Adrenal gland (tissue), 9 donors: ENCODE measurements at regions not wholly inside any gene's neighbourhood (a gene's known extent, or its start where the extent isn't known, plus 50 kb on each side); places are given as distances from the start of the nearest gene placed in this dataset.

Experiments used
- DNase-seq, 7 donors: peaks; one replicate each; pipeline ENCODE4 v3.0.0-alpha.2; 2019 to 2020
- H3K27ac ChIP-seq, 5 donors: fragments of 200-600 bp; sonication (generic) in 4 of 5; 1 replicate in 3 of 5; 2 replicates in 2 of 5; pipeline versions ENCODE4 v1.5.1 to v1.8.0; 2016 to 2020; ENCODE audit warnings: mild to moderate bottlenecking in 1 of 5
- H3K27me3 ChIP-seq: fragments of 200-600 bp; 2 replicates; pipeline ENCODE4 v1.8.0; 2021
- H3K36me3 ChIP-seq, 2 donors: fragments of 200-600 bp; replicated peaks in 1 of 2; 1 replicate in 1 of 2; 2 replicates in 1 of 2; pipeline versions ENCODE4 v1.5.1 to v1.8.0; 2018 to 2022
- H3K4me1 ChIP-seq, 2 donors: fragments of 200-600 bp; replicated peaks in 1 of 2; 1 replicate in 1 of 2; 2 replicates in 1 of 2; pipeline versions ENCODE4 v1.5.1 to v1.8.0; 2018 to 2021
- H3K4me3 ChIP-seq, 4 donors: fragments of 200-600 bp; sonication (generic) in 3 of 4; one replicate each; pipeline ENCODE4 v1.5.1; 2016 to 2018
- H3K9me3 ChIP-seq, 3 donors: fragments of 200-600 bp; sonication (generic) in 1 of 3; replicated peaks in 1 of 3; 1 replicate in 2 of 3; 2 replicates in 1 of 3; pipeline versions ENCODE4 v1.5.1 to v1.8.0; 2016 to 2021
- POLR2A ChIP-seq, 2 donors: fragments of 450-650 bp; IDR thresholded peaks; one replicate each; pipeline ENCODE4 v1.6.1; 2017; ENCODE audit warnings: antibody characterized with exemption in 2 of 2, mild to moderate bottlenecking in 2 of 2, moderate library complexity in 1 of 2
- WGBS, 4 donors: extraction: QIAGEN DNeasy Blood & Tissue Kit in 2 of 4; methylation state at CpG; one replicate each; pipeline versions ENCODE4 v1.1.5 to v1.1.7; 2013 to 2017; 5-methylcytosine and 5-hydroxymethylcytosine counted together
- intact Hi-C, 2 donors: fragments of 100-400 bp; cut with DNase I; formaldehyde crosslinking; loops; one replicate each; pipeline versions ENCODE4 v1.14.1 to v1.15.0; 2022 to 2023
- TF ChIP-seq, protein P1 (sequence below), 6 experiments: fragments of 450-650 bp in 4 of 6; fragments of 200-600 bp in 2 of 6; sonication (generic) in 1 of 6; IDR thresholded peaks; 1 replicate in 5 of 6; 2 replicates in 1 of 6; pipeline versions ENCODE4 v1.5.1 to v1.8.0; 2016 to 2021; ENCODE audit warnings: antibody characterized with exemption in 6 of 6, mild to moderate bottlenecking in 2 of 6, moderate library complexity in 1 of 6
- donor health status: healthy with polysubstance abuse.
- donor health status: Bipolar disorder and iron deficiency.
- donor health status: DM: yes; HTN: yes; CAD: no.
- donor health status: DM: no; HTN: no; CAD: no.
- donor health status: DM: no; HTN: no; CAD: no.

DNA sequence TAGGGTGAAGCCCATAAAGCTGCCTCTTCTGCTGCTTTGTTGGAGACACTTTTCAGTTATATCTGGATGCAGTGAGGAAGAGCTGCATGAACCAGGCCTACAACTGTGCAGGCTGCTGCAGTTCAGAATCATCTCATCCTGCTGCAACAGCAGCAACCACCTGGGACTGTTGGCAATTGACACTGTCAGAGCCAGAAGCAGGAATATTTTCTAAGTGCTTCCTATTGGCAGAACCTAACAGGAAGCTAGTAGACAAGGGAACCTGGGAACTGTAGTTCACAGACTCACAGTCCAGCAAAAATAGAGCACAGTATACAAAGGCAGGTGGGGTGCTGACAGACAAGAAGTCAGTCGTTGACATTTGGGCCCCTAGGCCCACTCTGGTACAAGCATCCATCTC, 452.9 kb upstream of the SPRED2 start:
- TF ChIP-seq POLR2A (IDR thresholded peaks at IDR 0.05), result no peak
- TF ChIP-seq, protein P1, sequence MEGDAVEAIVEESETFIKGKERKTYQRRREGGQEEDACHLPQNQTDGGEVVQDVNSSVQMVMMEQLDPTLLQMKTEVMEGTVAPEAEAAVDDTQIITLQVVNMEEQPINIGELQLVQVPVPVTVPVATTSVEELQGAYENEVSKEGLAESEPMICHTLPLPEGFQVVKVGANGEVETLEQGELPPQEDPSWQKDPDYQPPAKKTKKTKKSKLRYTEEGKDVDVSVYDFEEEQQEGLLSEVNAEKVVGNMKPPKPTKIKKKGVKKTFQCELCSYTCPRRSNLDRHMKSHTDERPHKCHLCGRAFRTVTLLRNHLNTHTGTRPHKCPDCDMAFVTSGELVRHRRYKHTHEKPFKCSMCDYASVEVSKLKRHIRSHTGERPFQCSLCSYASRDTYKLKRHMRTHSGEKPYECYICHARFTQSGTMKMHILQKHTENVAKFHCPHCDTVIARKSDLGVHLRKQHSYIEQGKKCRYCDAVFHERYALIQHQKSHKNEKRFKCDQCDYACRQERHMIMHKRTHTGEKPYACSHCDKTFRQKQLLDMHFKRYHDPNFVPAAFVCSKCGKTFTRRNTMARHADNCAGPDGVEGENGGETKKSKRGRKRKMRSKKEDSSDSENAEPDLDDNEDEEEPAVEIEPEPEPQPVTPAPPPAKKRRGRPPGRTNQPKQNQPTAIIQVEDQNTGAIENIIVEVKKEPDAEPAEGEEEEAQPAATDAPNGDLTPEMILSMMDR (IDR thresholded peaks at IDR 0.05), result no peak
- no peak for DNase-seq
- H3K27ac ChIP-seq, result no peak overlapping the region
- no peaks in the 10 kb centered on the region for H3K36me3 ChIP-seq
- 60 to 77% (median 71%) methylated on average over 1 of the region's 1 CpG for WGBS, 4 donors
- no peak overlapping the region for H3K4me3 ChIP-seq
- H3K4me1 ChIP-seq, result no peaks in the 10 kb centered on the region
- no peaks in the 10 kb centered on the region for H3K27me3 ChIP-seq
- intact Hi-C loops, result no loop called here
- H3K9me3 ChIP-seq, result no peaks in the 10 kb centered on the region

DNA sequence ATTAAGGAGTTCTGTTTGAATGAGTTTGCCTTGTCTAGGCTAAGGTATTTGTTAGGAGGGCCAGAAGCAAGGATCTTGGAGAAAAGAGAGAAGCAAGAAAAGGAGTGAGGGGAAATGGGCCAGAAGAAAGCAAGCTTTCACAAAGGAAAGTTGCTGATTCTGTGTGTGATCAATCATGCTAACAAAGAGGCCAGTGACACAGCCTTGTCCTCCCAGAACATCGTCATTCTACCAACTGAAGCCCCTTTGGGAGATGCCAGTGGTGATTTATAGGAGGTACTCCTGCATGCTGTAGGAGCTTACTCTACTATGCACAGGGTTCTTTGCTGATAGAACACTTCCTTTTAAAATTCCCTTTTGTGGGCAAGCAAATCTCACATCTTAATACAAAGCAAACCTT, 449.2 kb upstream of the SPRED2 start:
- Histone ChIP-seq H3K36me3 (no peaks in the 10 kb centered on the region), H3K27me3 (no peaks in the 10 kb centered on the region), H3K27ac (no peak overlapping the region), H3K9me3 (no peaks in the 10 kb centered on the region), H3K4me3 (no peak overlapping the region), H3K4me1 (no peaks in the 10 kb centered on the region)
- 30 to 54% (median 42%) methylated on average over 1 of the region's 1 CpG for WGBS, 4 donors
- no peak for DNase-seq
- intact Hi-C loops, result no loop called here
- TF ChIP-seq, protein P1 (IDR thresholded peaks at IDR 0.05), result no peak
- no peak for TF ChIP-seq POLR2A (IDR thresholded peaks at IDR 0.05)

DNA sequence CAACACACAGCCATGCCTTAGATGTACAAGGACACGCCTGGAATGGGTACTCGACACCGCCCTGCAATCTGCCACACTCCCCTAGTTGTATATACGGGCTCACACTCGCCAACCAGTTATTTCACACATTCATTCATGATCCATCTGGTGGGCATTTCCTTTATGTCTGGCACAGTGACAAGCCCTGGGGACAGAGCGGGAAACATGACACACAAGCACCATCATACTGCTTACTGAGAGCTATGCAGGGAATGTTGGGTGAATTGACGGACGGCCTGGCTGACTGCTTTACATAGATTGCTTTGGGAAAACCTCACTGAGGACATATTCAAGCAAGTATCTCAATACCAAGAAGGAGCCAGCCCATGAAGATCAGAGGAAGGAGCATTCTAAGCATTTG, 448.0 kb upstream of the SPRED2 start:
- TF ChIP-seq, protein P1 (IDR thresholded peaks at IDR 0.05), result no peak
- TF ChIP-seq POLR2A (IDR thresholded peaks at IDR 0.05), result no peak
- no peak for DNase-seq
- H3K4me3 ChIP-seq, result no peak overlapping the region
- no peak overlapping the region for H3K27ac ChIP-seq
- no peaks in the 10 kb centered on the region for H3K9me3 ChIP-seq
- H3K4me1 ChIP-seq, result no peaks in the 10 kb centered on the region
- H3K36me3 ChIP-seq, result no peaks in the 10 kb centered on the region
- no peaks in the 10 kb centered on the region for H3K27me3 ChIP-seq
- intact Hi-C loops, result no loop called here
- 78 to 92% (median 84%) methylated on average over 8 of the region's 8 CpGs for WGBS, 4 donors

DNA sequence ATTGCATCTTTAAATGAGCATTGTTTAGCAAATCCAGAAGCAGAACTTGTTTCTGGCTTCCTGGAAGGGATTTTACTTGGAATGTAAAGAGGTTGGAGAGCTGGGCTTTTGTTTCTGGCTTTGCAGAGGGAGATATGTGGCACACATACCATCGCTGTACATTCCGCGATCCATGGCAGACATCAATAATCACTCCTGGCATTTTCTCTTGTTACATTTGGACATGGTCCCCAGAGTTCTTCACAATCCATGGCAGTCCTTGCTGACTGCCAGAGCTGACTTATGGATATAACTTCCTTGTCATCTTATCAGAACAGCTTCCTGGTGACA, 445.6 kb upstream of the SPRED2 start:
- no peak overlapping the region for H3K27ac ChIP-seq
- intact Hi-C loops, result no loop called here
- TF ChIP-seq, protein P1 (IDR thresholded peaks at IDR 0.05), result no peak
- no peak for TF ChIP-seq POLR2A (IDR thresholded peaks at IDR 0.05)
- H3K4me3 ChIP-seq, result no peak overlapping the region
- 62 to 74% (median 70%) methylated on average over 3 of the region's 3 CpGs for WGBS, 4 donors
- no peak for DNase-seq
- H3K9me3 ChIP-seq, result no peaks in the 10 kb centered on the region
- H3K27me3 ChIP-seq, result no peaks in the 10 kb centered on the region
- no peaks in the 10 kb centered on the region for H3K4me1 ChIP-seq
- no peaks in the 10 kb centered on the region for H3K36me3 ChIP-seq
